Myocyte (in vitro differentiated cells): ENCODE measurements at regions not wholly inside any gene's neighbourhood (a gene's known extent, or its start where the extent isn't known, plus 50 kb on each side); places are given as distances from the start of the nearest gene placed in this dataset.

Experiments used
- DNase-seq: peaks from one replicate; pipeline ENCODE4 v3.0.0-alpha.2; 2012; ENCODE audit warnings: low read depth

DNA sequence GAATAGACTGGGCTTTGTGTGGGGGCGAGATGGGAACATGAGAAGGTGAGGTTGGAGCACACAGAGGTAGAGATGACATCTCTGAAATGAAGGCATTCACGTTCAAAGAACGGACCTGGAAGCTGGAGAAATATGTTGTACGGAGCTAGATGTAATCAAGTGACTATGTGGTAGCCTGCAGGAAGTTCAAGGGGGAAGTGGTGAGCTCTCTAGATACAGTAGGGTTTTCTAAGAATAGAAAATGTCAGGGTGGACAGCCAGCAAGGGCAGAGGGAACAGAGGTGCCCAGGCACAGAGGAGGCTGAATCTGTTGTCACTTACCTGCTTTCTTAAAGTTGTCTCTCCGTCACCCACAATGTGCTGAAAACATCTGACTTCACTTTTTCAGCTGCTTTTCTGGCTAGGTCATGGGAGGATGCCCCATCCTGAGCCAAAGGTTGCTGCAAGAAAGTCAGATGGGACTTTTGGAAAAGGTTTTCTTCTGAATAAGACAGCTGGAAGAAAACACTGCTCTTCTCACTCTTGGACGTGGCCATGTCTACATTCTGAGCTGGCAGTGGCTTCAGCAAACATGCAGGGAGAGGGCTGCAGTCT is 171.5 kb upstream of the B3GAT1 start:
- no peak for DNase-seq

DNA sequence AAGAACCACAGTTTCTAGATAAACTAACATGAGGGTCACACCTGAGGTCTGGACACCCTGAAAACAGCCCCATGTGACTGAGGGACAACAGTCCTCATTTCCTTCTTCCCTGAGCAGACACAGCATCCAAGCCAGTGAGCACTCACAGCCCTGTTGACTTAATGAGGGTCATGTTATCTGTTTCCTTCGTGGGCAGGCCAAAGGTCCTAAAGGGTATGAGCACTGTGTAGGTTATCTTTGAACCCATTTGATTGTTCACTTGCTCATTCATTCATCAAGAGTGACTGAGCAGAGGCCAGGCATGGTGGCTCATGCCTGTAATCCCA is 170.7 kb upstream of the B3GAT1 start:
- DNase-seq: no peak

DNA sequence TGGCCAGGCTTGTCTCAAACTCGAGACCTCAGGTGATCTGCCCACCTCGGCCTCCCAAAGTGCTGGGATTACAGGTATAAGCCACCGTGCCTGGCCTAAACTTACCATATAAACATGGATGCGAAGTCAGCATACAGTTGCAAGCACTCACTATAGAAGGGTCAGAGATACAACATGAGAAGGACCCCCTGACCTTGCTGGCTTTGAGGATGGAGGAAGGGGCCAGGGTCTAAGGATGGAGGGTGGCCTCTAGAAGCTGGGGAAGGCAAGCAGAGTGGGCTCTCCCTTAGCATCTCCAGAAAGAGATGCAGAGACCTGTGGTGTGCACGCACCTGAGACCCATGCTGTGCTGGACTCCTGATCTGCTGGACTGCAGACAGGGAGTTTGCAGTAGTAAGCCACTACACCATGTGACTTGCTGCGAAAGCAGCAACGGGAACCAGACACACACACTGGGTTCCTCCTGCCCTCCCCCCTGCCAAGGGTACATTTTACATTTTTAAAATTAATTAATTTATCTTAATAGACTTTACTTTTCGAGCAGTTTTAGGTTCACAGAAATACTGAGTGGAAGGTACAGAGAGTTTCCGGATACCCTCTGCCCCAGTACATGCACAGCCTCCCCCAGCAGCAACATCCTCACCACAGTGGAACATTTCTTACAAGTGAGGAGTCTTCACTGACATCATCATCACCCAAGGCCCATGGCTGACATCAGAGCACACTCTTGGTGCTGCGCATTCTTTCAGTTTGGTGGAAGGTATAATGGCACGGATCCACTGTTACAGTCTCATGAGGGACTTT is 170.1 kb upstream of the B3GAT1 start:
- DNase-seq: no peak

DNA sequence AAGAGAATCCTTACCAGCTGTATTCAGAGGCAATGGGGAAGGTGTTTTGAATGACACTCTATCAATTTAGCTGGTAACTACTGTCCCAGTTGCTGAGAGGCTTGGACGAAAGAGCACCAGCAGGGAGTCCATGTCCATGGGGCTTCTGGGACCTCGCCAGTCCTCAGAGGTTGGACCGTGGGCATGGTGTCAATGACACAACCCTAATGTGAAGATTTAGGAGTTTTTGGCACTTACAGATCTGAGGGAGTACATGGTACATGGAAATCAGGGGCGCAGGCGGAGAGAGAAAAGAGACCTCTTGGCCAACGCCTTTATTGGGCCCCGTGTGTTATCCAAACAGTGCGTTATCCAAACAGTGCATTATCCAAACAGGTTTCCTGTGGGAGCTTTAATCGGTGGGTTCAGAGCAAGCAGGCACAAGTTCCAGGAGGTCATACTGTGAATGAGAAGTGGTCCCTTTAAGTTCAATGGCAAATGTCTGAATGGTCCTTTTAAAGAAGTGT is 169.1 kb upstream of the B3GAT1 start:
- no peak for DNase-seq

DNA sequence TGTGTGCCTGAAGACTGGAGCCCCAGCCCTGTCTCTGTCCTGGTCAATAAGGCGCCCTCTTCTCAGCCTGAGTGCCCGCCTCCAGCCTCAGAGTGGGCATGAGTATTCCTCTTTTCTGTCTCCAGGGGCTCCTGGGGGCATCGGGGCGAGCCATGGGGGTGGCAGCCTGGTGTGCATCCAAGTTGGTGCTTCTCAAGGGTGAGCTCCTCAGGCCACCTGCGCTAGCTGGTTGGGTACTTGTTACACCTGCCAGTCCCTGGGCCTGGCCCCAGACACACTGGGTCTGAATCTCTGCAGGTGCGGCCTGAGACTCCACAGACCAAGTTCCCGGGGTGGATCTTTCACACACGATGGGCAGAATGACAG is 168.6 kb upstream of the B3GAT1 start:
- no peak for DNase-seq

DNA sequence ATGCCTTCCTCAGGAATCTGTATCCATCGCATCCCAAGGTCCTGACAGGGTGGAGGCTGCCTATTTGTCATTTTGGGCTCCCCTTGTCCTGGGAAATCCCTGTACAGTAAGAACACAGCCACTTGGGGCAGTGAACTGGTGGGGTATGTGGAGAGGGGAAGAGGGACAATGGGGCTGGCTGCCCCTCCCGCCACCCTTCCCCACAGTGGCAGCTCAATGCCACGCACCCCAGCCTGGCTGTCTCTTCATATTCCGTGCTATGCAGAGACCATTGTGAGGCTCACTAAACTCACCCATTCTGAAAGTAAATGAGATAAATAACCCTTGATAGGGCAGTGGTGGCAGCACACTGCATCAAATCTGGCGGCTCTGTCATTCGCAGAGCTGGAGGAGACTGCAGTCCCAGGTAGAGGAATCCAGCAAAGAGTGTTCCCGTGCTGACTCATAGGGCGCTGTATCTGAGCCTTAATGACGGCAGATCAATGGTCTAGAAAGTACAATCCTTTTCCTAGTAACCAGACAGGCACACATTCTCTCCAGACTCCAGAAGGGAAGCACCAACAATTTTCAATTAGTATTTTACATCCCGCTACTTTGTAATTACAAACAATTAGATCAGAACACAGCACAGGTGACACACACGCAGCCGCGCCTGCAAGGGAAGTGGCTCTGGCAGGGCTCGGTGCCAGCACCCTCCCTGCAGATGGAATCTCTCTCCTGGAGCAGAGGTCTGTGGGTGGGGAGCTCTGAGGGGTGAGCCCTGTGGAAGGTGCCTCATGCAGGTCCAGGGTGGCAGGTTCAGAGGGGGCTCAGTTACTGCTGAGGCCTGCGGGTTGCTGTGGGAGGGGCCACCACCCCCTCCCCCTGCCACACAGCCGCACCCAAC is 167.9 kb upstream of the B3GAT1 start:
- no peak for DNase-seq

DNA sequence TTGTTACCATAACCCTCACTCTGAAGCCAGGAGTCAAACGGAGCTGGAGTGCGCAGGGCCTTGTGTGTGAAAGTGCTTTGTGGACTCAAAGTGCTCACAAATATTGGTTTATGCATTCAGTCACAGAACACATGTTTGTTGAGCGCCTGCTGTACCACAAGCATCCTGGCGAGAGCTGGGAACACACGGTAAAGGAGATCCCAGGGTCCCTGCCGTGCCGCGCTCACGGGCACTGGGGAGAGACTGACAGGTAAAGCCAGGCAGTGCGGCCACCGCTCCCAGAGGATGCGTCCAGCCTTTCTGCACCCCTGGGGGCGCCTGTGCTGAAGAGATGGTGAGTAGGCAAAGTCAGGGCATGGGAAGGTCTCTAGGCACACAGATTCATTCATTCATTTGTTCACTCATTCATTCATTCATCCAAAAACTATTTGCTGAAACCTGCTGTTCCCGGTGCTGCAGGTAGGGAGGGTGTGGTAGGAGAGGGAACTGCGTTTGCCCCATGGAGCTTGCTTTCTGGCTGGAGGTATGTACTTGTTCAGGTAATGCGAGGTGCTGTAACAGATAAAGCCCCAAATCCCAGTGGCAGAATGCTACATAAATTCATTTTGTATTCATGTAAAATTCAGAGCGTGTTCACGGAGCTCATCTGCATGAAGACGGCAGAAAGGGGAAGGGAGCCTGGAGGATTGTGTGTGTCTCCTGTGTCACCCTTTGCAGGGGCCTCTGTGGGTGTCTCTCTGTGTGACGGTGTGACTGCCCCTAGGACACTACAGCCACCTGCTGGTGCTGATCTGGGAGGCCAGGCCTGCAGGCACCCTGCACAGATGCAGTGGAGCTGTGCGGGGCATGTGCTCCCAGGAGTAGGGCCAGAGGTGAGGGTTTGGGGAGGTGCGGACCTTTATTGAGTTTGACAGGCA is 167.0 kb upstream of the B3GAT1 start:
- DNase-seq: no peak

DNA sequence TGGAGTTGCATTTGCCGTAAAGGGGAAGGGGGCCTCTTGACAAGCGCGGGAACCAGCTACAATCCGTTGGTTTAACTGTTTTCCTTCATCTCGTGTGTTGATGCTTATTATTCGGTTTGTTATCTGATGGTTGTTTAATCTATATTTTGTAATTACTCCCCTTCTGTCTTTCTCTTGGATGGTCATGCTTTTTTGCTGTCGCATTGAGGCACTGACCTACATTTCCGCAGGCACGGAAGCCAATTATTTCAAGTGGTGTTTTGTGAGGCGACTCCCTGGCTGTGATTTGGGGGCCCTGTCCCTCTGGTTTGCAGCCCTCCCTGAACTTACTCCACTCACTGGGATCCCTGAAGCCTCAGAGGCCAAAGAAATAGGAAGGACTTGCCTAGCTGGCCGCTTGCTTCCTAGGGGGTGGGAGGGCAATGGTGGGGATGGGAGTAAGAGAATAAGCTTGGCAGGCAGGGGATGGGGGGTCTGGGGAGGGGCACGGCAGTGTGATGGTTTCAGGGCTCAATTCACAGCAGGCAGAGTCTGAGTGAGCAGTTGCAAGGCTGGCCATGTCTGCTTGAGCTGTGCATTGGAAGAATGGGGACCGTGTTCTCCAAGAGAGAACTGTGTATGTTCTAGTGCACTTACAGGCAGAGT is 165.8 kb upstream of the B3GAT1 start:
- no peak for DNase-seq

DNA sequence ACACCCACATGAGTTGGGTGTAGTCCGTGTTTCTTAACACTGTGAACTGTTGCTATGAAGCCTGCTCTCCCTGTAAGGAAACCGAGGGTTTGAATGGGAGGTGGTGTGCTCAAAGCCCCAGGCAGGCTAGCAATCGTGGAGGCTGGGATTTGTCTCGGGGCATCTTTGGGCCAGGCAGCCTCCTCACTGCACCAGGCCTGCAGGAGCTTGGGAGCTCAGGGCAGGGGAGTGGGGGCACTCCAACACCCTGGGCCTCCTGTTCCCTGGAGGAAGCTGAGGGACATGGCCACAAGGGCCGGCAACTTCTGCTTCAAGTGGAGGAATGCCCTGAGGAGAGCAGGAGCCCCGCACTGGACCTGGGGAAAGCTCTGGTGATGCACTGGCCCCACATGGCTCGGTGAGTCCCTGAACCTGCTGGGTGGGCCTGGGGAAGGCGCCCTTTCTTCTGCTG is 164.7 kb upstream of the B3GAT1 start:
- no peak for DNase-seq

DNA sequence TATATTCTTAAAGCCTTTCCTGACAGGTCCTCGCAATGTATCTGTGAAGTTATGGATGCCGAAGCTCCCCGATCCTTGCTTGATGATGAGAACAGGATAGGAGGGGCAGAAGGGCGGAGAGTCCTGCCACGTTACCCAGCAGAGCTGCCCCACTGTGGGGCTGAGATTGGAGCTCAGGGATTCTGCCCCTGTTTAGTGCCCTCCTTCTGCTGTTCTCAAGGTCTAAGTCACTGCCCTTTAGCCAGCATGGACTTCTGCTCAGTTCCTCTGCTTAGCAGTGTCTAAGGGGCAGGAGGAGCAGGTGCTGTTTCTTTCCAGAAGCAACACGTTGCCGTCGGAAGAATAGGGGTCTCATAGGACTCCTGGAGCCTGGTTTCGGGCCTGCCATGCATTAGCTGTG is 164.2 kb upstream of the B3GAT1 start:
- DNase-seq: no peak

DNA sequence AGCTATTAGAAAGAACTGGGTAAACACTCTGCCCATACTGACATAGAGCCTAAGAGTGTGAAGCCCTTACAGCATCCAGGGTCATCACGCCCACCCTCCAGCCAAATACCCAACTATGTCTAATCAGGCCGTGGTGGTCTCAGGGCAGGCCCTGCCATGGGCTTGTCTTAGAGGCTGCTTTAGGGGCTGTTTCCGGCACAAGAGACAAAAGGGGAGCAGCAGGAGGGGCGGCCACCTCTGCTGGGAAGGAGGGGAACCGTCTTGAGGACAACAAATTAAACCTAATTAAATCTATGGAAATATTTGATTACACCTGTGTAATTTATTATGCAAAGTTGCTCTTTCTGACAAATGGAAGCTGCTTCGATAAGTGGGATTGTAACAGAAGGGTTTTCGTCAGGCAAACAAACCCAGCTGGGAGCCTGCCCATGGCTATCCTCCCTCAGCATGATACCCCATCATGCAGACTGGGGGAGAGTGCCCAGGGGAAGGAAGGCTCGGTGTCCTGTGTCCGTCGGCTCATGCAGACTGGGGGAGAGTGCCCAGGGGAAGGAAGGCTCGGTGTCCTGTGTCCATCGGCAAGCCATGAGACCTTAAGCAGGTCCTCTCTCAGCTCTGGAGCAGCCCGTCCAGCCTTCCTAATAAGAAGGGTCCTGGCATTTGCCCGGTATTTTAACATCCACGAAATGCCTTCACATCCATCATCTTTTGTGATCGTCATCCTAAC is 163.6 kb upstream of the B3GAT1 start:
- no peak for DNase-seq

DNA sequence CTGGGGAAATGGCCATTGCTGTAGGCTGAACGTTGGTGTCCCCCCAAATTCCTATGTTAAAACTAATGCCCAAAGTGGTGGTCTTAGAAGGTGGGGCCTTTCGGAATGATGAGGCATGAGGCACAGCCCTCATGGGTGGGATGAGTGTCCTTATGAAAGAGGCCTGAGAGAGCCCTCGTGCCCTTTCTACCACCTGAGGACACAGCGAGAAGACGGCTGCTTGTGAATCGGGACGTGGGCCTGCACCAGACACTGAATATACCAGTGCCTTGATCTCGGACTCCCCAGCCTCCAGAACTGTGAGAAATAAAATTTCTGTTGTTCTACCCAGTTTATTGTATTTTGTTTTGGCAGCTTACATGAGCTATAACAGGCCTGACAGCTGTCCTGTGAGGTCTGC is 162.9 kb upstream of the B3GAT1 start:
- DNase-seq: no peak

DNA sequence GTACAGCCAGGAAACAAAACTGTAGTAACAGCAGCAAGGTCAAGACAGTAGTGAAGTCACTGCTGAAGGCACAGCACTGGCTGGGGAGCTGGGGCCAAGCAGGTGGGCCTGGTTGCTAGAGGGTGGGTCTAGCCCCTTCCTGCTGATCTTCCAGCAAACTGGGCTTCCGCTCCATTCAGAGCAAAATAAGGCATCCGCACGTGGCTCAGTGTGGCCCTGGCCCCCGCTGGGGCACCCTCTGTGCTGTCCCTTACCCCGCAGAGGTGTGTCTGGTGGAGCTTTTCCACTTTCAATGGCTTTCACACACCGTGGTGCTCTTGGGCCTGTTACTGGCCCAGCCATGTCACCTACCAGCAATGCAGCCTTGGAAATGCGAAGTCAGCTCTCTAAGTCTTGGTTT is 162.4 kb upstream of the B3GAT1 start:
- no peak for DNase-seq

DNA sequence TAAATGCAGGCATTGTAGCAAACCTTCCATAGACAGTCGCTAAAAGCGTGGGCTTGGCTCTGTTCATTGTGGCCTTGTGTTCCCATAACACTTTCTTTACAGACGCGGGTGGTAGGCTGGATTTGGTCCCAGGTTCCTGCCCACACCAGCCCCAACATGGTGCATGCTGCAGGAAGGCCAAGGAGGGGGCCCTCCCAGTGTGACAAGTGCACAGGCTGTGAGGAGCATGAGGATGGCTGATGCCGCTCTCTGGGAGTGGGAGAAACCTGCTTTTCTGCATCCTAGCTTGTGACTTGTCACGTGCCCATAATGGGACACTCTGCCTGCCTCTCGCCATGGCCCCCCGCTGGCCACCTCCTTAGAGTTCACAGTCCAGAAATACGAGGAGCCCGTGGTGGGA is 161.8 kb upstream of the B3GAT1 start:
- no peak for DNase-seq

DNA sequence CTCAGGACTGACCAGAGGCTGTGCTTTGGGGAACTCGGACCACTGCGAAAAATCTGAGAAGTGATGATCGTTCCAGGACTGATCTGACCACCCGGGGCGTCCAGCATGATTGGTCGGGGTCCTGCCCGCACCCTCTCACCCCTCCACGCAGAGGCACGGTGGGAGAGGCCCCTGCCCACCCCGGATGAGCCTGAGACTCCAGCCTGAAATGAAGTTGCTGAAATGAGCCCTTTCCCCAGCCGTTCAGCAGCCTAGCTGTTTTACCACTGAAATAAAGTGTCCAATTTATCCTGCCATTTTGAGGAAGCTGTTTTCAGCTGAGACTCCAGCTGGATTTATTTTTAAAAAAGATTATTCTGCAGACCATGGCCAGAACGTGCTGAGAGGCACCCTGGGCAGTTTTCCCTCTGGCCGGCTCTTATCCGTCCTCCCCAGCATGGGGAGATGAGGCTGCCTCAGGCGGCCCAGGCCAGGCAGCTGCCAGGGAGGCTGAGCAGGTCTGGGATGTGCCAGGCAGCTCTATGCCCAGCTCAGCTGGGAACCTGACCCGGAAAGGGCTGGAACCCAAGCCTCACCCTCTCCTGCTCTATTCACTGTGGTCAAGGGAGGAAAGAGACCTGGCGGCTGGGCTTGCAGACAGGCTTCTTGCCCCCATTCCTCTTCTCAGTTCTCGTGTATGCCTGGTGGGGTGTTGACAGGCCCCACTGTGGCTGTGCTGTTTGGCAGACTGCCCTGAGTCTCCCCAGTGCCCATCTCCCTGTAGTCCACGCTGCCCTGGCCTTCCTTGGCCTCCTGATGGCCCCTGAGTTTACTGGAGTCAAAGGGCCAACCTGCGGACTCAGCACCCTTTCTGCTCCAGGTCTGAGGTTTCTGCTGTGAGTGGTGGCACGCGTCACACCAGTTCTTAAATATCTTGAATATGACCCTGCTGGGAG is 161.0 kb upstream of the B3GAT1 start:
- DNase-seq: no peak

DNA sequence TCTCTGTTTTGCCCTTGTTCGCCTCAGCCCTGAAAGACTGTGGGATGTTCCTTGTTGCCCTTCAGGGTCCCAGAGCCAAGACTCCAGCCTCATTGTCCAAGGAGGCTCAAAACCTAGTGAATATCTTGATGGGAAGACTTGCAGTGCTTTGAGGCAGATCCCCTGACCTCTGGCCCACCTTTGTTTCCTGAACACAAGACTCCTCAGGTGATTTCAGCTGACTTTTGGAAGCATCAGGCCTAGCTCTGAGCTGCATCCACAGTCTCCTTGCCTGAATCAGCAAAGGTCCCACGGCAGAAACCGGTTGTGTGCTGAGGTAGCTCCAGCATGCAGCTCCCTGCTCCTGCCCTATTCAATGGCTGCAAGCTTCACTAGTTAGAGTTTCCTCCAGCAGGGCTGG is 159.3 kb upstream of the B3GAT1 start:
- no peak for DNase-seq

DNA sequence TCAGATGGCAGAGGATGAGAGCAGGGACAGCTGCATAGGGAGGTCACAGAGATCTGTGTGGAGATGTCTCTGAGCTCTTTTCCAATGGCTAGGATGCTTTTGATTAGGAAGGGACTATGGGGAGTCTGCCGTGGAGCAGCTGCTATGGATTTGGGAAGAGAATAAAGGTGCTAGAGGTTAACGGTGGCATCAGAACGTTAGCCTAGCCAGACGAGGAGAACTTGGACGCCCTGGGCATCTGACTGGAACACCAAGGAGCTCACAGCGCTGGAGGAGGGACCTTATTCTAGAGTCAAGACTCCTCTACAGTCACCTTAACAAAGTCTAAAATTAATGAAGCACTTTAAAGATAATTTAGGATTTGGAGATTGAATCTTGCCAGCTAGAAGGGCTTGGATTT is 157.2 kb upstream of the B3GAT1 start:
- no peak for DNase-seq

DNA sequence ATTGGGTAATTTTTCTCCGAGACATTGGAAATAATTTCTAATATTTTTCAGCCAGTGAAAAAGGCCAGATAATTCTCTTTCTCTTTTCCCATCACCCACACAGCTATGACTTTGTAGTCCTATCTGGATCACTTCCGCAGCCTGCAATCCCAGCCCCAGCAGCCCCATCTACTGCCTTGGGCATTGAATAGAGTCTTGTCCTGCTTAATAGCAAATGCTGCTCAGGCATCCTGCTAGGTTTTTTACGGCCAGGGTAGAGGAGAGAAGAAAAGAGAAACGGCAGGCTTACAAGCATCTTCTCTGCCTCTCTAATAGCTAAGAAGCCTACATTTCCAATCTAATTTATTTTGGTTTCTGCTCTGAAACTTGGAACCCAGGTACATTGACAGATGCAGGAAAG is 154.3 kb upstream of the B3GAT1 start:
- DNase-seq: no peak
